Mesenchymal stem cell (in vitro differentiated cells and primary cell): ENCODE measurements at regions not wholly inside any gene's neighbourhood (a gene's known extent, or its start where the extent isn't known, plus 50 kb on each side); places are given as distances from the start of the nearest gene placed in this dataset.
A peak's percentile ranks its signal among the peaks of the same experiment; 100 is the strongest.
"Not testable (repeated sequence)": the region's sequence is repeated elsewhere in the genome, so short reads cannot be mapped to it uniquely, and the experiment has no call there.

Experiments
- DNase-seq: peaks from one replicate; pipeline ENCODE4 v3.0.0-alpha.2; 2013
- H2AFZ ChIP-seq: one replicate; pipeline ENCODE4 v1.6.1; 2013; ENCODE audit warnings: low read depth, mild to moderate bottlenecking, control low read depth, inconsistent platforms, low read length, moderate library complexity
- H2AK5ac ChIP-seq: 2 replicates; pipeline ENCODE4 v1.6.1; 2013; ENCODE audit warnings: low read length, moderate library complexity, mild to moderate bottlenecking, inconsistent platforms; ENCODE audit not compliant: severe bottlenecking
- H2BK120ac ChIP-seq: one replicate; pipeline ENCODE4 v1.6.1; 2013; ENCODE audit warnings: low read depth, mild to moderate bottlenecking, inconsistent platforms, low read length, moderate library complexity
- H2BK12ac ChIP-seq, 2 experiments: one replicate each; pipeline ENCODE4 v1.6.1; 2013; ENCODE audit warnings: inconsistent platforms in 2 of 2, low read length in 2 of 2, mild to moderate bottlenecking in 2 of 2, moderate library complexity in 2 of 2, control low read depth in 1 of 2
- H2BK15ac ChIP-seq: one replicate; pipeline ENCODE4 v1.6.1; 2013; ENCODE audit warnings: mild to moderate bottlenecking, low read depth, inconsistent platforms; ENCODE audit not compliant: poor library complexity, severe bottlenecking
- H2BK5ac ChIP-seq: 2 replicates; pipeline ENCODE4 v1.6.1; 2013; ENCODE audit warnings: low read depth, mild to moderate bottlenecking, low read length, control low read depth, inconsistent platforms; ENCODE audit not compliant: poor library complexity, severe bottlenecking
- H3K14ac ChIP-seq, 2 experiments: one replicate each; pipeline ENCODE4 v1.6.1; 2013; ENCODE audit warnings: inconsistent platforms in 2 of 2, low read length in 2 of 2, control low read depth in 1 of 2, mild to moderate bottlenecking in 1 of 2, moderate library complexity in 1 of 2
- H3K18ac ChIP-seq, 2 experiments: one replicate each; pipeline ENCODE4 v1.6.1; 2013; ENCODE audit warnings: inconsistent platforms in 2 of 2, low read length in 2 of 2, control low read depth in 1 of 2, low read depth in 1 of 2, mild to moderate bottlenecking in 1 of 2
- H3K23ac ChIP-seq, 2 experiments: one replicate each; pipeline ENCODE4 v1.6.1; 2013; ENCODE audit warnings: inconsistent platforms in 2 of 2, low read length in 2 of 2, mild to moderate bottlenecking in 2 of 2, moderate library complexity in 2 of 2, control low read depth in 1 of 2
- H3K27ac ChIP-seq: 2 replicates; pipeline ENCODE4 v1.5.1; 2013; ENCODE audit warnings: mild to moderate bottlenecking, moderate library complexity, low read length, control low read depth, inconsistent platforms; ENCODE audit not compliant: poor library complexity, severe bottlenecking
- H3K27me3 ChIP-seq, 2 experiments: 2 replicates each; pipeline versions ENCODE4 v1.6.1 to v1.7.0; 2013; ENCODE audit warnings: low read length in 2 of 2, mild to moderate bottlenecking in 2 of 2, moderate library complexity in 2 of 2, control low read depth in 1 of 2, inconsistent platforms in 1 of 2; ENCODE audit not compliant: control insufficient read depth in 1 of 2, insufficient read depth in 1 of 2
- H3K36me3 ChIP-seq, 2 experiments: 2 replicates each; pipeline versions ENCODE4 v1.6.1 to v1.7.0; 2013; ENCODE audit warnings: low read length in 2 of 2, control low read depth in 1 of 2, inconsistent platforms in 1 of 2, low read depth in 1 of 2, mild to moderate bottlenecking in 1 of 2; ENCODE audit not compliant: insufficient read depth in 2 of 2, control insufficient read depth in 1 of 2
- H3K4ac ChIP-seq, 2 experiments: one replicate each; pipeline ENCODE4 v1.6.1; 2013; ENCODE audit warnings: inconsistent platforms in 2 of 2, low read length in 2 of 2, mild to moderate bottlenecking in 2 of 2, moderate library complexity in 2 of 2, control low read depth in 1 of 2, low read depth in 1 of 2
- H3K4me1 ChIP-seq: 2 replicates; pipeline ENCODE4 v1.6.1; 2013; ENCODE audit warnings: low read depth, low read length, control low read depth; ENCODE audit not compliant: control insufficient read depth, insufficient read depth
- H3K4me2 ChIP-seq: 2 replicates; pipeline ENCODE4 v1.6.1; 2013; ENCODE audit warnings: low read length, mild to moderate bottlenecking, inconsistent platforms; ENCODE audit not compliant: poor library complexity, severe bottlenecking
- H3K4me3 ChIP-seq, 2 experiments: 2 replicates each; pipeline versions ENCODE4 v1.5.1 to v1.7.0; 2013; ENCODE audit warnings: low read length in 2 of 2, mild to moderate bottlenecking in 2 of 2, control low read depth in 1 of 2, low read depth in 1 of 2; ENCODE audit not compliant: insufficient read depth in 1 of 2
- H3K79me1 ChIP-seq: replicated peaks from 2 replicates; pipeline ENCODE4 v1.6.1; 2013; ENCODE audit warnings: mild to moderate bottlenecking, control low read depth, low read length, inconsistent platforms; ENCODE audit not compliant: poor library complexity, severe bottlenecking
- H3K9ac ChIP-seq: 2 replicates; pipeline ENCODE4 v1.7.0; 2013; ENCODE audit warnings: mild to moderate bottlenecking, low read length, moderate library complexity
- H3K9me3 ChIP-seq: 2 replicates; pipeline ENCODE4 v1.7.0; 2013; ENCODE audit warnings: mild to moderate bottlenecking, low read length; ENCODE audit not compliant: control insufficient read depth
- H4K8ac ChIP-seq: one replicate; pipeline ENCODE4 v1.6.1; 2013; ENCODE audit warnings: inconsistent platforms, mild to moderate bottlenecking, low read length, moderate library complexity
- H4K91ac ChIP-seq: one replicate; pipeline ENCODE4 v1.6.1; 2013; ENCODE audit warnings: mild to moderate bottlenecking, low read length, inconsistent platforms
- WGBS: methylation state at CpG from one replicate; pipeline ENCODE4 v1.1.7; 2013; ENCODE audit warnings: mixed read lengths; 5-methylcytosine and 5-hydroxymethylcytosine counted together

DNA sequence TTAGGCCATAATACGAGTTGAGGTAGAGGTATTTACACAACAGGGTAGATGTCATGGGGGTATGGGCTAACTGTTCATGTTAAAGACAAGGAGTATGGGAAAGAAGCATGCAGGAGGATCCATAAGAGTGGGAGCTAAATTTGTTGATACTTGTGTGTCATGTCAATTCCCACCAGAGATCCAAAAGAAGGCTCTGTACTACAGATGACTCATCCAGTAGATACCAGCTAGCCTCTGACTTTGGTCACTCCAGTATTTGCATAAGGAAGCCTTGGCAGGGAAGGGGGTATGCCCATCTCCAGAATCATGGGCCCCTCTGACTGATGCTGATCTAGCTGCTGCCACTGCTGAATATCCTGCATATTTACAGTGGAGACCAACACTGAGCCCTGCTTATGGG is 743.7 kb upstream of the GRAMD2B start:
- H3K9me3 ChIP-seq: peaks cover 3% of the 10 kb centered on the region
- peak overlapping the region in 1 of 2 experiments; percentile 25 for H3K18ac ChIP-seq
- no peak overlapping the region for H3K4me3 ChIP-seq
- no peak overlapping the region for H3K9ac ChIP-seq
- no peaks in the 10 kb centered on the region for H3K36me3 ChIP-seq
- H2AFZ ChIP-seq: no peak overlapping the region
- no peak overlapping the region for H3K14ac ChIP-seq
- no peak overlapping the region for H3K4me2 ChIP-seq
- peak; percentile 59 for DNase-seq
- H3K27me3 ChIP-seq: no peaks in the 10 kb centered on the region
- no peak overlapping the region for H2AK5ac ChIP-seq
- H2BK5ac ChIP-seq: no peak overlapping the region
- no peak overlapping the region for H2BK15ac ChIP-seq
- no peak overlapping the region for H3K4ac ChIP-seq
- H2BK120ac ChIP-seq: no peak overlapping the region
- no peak overlapping the region for H4K8ac ChIP-seq
- H3K4me1 ChIP-seq: no peaks in the 10 kb centered on the region
- no peak overlapping the region for H4K91ac ChIP-seq
- peak overlapping the region in 1 of 2 experiments; percentile 2 for H2BK12ac ChIP-seq
- WGBS: 100% methylated on average over 1 of the region's 1 CpG
- no peaks in the 10 kb centered on the region for H3K79me1 ChIP-seq
- H3K27ac ChIP-seq: no peak overlapping the region
- no peak overlapping the region for H3K23ac ChIP-seq

DNA sequence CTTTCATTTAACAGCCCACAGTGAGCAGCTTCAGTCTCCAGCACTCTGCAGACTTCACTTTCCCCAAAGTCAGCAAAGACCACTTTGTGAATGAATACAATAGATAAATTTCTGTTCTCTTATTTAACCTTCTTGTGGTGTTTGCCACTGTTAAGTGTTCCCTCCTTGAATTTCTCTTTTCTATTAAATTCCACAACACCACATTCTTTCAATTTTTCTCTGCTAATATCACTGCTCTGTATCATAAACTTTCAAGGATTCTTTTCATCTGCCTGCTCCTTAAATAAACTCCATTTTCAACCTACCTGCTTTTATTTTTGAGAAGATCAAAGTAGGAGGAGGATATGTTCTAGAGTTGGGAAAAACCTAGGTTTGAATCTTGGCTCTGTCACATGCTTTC is 739.5 kb upstream of the GRAMD2B start:
- no peak overlapping the region for H4K8ac ChIP-seq
- H3K4me2 ChIP-seq: no peak overlapping the region
- H3K36me3 ChIP-seq: no peaks in the 10 kb centered on the region
- H3K27ac ChIP-seq: peak overlapping the region; percentile 44
- no peak overlapping the region for H2BK120ac ChIP-seq
- no peak overlapping the region for H2BK5ac ChIP-seq
- no peak overlapping the region for H2AK5ac ChIP-seq
- no peak overlapping the region for H3K23ac ChIP-seq
- no peaks in the 10 kb centered on the region for H3K79me1 ChIP-seq
- H2BK12ac ChIP-seq: no peak overlapping the region
- no peak for DNase-seq
- no peaks in the 10 kb centered on the region for H3K9me3 ChIP-seq
- no peak overlapping the region for H2BK15ac ChIP-seq
- H3K18ac ChIP-seq: no peak overlapping the region
- H3K27me3 ChIP-seq: no peaks in the 10 kb centered on the region
- H3K4ac ChIP-seq: no peak overlapping the region
- no peak overlapping the region for H3K4me3 ChIP-seq
- no peak overlapping the region for H3K14ac ChIP-seq
- no peak overlapping the region for H3K9ac ChIP-seq
- H2AFZ ChIP-seq: no peak overlapping the region
- no peaks in the 10 kb centered on the region for H3K4me1 ChIP-seq
- no peak overlapping the region for H4K91ac ChIP-seq

DNA sequence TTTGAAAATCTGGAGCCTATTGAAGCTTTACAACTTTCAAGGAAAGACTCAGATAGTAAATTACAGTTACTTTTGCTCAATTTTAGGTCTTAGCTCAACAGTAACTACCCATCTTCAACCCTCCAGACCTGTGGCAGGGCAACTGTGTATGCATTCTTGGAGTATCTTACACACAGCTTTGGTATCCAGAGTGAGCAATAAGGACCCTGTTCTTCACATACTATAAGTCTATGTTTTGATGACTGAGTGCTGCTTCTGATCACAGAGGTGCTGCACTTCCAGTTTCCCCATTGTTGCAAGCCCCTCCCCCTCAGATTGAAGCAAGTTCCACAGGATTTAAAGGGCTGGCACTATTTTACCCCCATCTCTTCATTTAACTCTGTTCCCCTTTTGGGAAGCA is 737.4 kb upstream of the GRAMD2B start:
- Histone ChIP-seq H3K27me3 (no peaks in the 10 kb centered on the region), H3K23ac (no peak overlapping the region), H3K9ac (no peak overlapping the region), H3K4me2 (no peak overlapping the region), H3K79me1 (no peaks in the 10 kb centered on the region), H3K4ac (no peak overlapping the region), H3K18ac (no peak overlapping the region), H2AK5ac (no peak overlapping the region), H3K27ac (no peak overlapping the region), H3K36me3 (no peaks in the 10 kb centered on the region), H3K14ac (no peak overlapping the region), H2AFZ (no peak overlapping the region), H2BK15ac (no peak overlapping the region), H3K4me3 (no peak overlapping the region), H3K9me3 (no peaks in the 10 kb centered on the region), H2BK120ac (no peak overlapping the region), H3K4me1 (no peaks in the 10 kb centered on the region), H2BK5ac (no peak overlapping the region), H2BK12ac (no peak overlapping the region), H4K8ac (no peak overlapping the region), H4K91ac (no peak overlapping the region)
- no peak for DNase-seq

DNA sequence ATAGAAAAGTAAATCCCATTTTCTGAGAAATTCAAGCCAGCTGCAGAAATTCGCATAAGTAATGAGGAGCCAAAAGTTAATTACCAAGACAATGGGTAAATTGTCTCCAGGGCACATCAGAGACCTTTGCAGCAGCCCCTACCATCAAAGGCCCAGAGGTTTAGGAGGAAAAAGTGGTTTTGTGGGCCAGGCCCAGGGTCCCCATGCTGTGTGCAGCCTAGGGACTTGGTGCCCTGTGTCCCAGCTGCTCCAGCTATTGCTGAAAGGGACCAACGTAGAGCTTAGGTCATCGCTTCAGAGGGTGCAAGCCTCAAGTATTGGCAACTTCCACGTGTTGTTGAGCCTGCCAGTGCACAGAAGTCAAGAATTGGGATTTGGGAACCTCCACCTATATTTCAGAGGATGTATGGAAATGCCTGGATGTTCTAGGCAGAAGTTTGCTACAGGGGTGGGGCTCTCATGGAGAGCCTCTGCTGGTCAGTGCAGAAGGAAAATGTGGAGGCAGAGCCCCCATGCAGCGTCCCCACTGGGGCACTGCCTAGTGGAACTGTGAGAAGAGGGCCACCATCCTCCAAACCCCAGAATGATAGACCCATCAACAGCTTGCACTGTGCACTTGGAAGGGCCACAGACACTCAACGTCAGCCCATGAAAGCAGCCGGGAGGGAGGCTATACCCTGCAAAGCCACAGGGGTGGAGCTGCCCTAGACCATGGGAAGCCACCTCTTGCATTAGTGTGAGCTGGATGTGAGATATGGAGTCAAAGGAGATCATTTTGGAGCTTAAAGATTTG is 731.3 kb upstream of the GRAMD2B start:
- not testable (repeated sequence) for H2AK5ac ChIP-seq, H4K91ac ChIP-seq, H3K4me3 ChIP-seq, DNase-seq, H3K36me3 ChIP-seq, H2BK5ac ChIP-seq, H3K79me1 ChIP-seq, H3K4ac ChIP-seq, H2AFZ ChIP-seq, H3K4me1 ChIP-seq, H4K8ac ChIP-seq, H3K14ac ChIP-seq, H3K9ac ChIP-seq, H3K9me3 ChIP-seq, H3K23ac ChIP-seq, H2BK120ac ChIP-seq, H2BK12ac ChIP-seq, H3K27me3 ChIP-seq, H3K18ac ChIP-seq, H3K4me2 ChIP-seq, H2BK15ac ChIP-seq, H3K27ac ChIP-seq
- WGBS: 95% methylated on average over 7 of the region's 7 CpGs
